ENCODE measurements at regions not wholly inside any gene's neighbourhood (a gene's known extent, or its start where the extent isn't known, plus 50 kb on each side); places are given as distances from the start of the nearest gene placed in this dataset.

DNA sequence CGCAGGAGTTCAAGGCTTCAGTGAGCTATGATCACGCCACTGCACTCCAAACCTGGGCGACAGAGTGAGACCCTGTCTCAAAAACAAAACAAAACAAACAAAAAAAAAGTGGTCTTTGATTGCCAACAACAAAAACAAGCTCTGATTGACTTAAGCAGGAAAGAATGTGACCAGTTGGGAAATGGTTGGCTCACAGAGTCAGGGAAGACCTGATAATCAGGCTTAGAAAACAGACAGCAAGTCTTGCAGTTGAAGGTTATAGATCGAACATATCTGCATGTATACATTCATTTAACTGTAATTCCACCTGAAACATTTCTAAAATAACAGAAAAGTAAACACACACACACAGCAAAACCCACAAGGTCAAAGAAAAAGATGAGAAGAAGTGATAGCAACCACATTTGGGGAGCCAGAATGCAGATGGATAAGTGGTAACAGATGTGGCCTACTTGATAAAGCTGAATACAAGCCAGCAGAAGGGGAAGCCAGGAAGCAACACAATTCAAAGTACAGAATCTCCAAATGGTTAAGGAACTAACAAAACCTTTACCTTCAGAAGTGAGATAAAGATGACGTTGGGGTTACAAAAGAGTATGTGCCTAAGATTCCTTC lies 699.9 kb upstream of the ZNF385D start:
- DNase-seq (ENCODE audit: low read depth in 3 of 3, low spot score in 2 of 3), result no peak

DNA sequence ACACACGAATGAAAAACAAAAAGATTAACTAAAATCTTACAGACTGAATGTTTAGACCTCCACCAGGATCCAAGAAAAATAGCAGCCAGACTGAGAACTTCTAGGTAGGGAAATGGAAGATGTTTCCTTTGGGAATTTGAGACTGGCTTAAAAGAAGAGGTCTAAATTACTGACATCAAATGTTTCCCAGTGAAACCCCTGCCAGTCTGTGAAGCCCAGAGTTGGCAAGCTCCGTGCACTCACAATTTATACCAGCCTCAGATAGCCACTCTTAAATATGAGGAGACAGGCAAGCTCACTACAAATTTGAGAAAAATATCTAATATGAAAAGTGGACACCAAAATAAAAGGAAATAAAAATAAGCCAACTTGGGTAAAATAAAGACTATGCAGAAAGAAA lies 700.5 kb upstream of the ZNF385D start:
- no peak for DNase-seq (ENCODE audit: low read depth in 3 of 3, low spot score in 2 of 3)

DNA sequence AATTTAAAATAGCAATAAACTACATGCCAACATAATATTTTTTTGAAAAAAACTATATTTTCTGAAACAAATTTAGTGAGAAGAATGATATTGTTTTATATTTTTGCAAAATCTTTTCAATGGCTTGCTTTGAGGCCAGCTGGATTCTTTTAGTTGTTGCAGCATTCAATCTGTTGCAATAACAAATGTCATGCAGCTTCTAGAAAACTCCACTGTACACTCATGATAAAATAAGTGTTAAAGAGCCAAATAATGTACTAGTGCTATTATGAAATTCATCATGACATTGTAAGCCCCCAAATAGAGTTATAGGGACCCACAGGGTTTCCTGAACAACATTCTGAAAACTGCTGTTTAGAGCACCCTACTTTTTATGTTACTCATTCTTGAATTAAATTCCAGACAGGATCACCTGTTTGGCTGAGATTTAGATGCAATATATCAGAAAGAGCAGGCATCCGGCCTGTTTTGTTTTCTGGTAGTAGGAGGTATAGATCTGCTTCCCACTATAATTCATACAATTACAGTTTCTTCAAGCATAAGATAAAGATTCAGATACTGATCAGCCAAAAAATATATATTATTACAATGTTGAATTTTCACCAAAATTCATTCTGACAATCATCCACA lies 703.0 kb upstream of the ZNF385D start:
- no peak for DNase-seq (ENCODE audit: low read depth in 3 of 3, low spot score in 2 of 3)

DNA sequence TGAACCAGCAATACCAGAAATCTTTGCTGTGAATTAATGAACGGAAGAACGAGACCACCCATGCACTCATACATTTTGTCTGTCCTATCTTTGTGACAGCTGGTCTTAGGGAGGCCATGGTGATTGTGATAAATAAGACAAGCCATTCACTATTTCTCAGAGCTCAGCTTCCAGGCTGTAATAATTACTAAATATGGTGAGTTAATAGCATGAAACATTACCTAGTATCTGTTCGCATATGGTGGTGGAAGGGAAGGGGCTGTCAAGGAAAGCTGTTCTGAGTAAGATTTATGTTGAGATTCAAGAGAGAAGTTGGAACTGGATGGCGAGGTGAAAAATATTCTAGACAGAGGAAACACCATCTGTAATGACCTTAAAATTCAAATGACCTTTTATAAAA lies 719.0 kb upstream of the ZNF385D start:
- DNase-seq (ENCODE audit: low read depth in 3 of 3, low spot score in 2 of 3), result no peak

DNA sequence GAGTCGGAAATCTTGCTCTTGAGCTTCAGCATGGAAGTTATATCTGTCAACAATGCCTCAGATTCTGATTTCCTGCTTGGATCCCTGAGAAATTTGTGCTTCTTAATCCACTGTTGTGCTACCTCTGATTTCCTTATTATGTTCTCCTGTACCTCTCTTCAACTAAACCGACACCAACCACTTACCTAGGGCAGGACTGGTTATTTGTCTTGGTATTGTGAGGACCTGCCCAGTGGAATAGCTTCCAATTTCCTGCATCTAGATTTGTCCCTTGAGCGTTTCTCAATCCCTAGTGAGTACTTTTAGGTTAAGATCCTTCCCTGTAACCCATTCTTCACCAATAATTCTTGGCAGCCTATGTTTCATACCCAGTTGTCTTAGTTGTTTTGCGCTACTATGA lies 720.5 kb upstream of the ZNF385D start:
- no peak for DNase-seq (ENCODE audit: low read depth in 3 of 3, low spot score in 2 of 3)

DNA sequence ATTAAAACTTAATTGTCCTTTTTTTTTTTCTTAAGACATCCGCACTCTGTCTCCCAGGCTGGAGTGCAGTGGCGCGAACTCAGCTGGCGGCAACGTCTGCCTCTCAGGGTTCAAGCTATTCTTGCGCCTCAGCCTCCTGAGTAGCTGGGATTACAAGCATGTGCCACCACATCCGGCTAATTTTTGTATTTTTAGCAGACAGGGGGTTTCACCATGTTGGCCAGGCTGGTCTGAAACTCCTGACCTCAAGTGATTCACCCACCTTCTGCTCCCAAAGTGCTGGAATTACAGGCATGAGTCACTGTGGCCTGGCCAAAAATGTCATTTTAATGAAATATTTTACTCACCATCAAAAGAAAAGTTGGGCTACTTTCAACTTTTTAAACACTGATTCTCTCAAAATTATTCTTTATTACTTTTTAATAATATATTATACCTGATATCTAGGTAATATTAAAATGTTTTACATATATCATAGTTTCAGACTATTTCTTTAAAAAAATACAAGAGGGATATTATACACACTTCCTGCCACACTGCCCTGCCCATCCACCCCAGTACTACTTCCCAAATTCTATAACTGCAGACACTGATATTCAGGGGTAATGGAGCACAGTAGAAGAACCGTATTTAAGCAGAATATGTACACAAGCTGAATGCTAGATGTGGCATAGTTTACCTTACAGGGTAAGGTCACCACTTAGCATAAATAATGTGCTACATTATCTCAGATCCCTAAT lies 723.9 kb upstream of the ZNF385D start:
- no peak for DNase-seq (ENCODE audit: low read depth in 3 of 3, low spot score in 2 of 3)

DNA sequence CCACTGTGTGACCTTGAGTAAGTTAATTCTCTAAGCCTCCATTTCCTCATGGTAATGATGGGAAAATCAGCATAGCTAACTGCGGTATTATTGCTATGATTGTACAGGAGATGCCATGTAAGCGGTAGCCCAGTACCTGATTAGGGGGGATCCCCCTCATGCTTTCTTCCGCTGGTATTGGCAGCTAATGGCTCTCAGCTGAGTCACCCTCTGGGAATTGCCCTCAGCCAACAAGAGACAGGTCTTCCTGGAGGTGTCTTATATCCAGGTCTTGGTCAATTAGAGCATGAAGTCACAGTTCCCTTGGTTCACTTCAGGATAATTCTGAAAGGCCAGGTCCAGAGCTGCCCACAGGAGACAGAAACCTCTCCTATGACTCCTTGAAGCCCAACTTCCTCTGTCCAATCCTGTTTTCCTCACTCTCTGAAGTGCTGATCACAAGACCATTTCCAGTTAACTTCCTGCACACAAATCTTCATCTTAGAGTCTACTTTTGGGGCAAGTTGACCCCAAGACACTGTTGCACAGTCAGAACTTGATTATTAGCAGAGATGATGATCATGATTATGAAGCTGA lies 724.7 kb upstream of the ZNF385D start:
- DNase-seq (ENCODE audit: low read depth in 3 of 3, low spot score in 2 of 3), result no peak

DNA sequence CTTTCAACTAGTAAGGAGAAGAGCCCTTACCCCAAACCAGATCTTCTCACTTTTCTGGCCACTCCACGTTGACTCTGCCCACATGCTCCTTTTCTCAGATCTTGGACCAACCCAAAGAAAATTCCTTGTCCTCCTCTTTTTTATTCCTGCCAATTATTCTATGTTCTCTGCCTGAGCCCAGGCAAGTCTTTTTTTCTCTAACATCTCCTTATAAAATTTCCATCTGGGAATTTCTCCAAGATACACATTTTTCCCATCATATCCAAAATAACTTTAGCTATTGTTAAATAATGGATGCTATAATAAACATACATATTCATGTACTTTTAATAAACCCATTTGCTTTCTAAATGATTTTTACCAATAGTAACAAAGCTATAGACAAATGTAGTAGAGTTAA lies 726.0 kb upstream of the ZNF385D start:
- DNase-seq (ENCODE audit: low read depth in 3 of 3, low spot score in 2 of 3), result no peak

DNA sequence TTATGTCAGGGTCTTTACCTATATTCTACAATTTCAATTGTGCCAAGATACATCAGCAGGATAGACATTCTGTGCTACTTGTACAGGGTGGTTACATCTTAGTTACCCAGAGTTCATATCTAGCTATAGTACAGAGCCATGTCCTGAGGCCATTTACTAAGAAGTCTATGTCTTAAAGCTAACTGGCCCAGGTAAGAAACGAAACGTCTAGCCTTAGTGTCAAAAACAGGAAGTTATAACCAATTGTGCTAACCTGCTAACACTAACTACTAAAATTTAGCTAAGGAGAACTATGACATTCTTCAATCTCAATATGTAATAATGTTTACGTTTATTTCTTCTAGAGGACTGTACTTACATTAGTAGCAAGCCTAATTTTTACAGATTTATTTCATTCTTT lies 717.2 kb upstream of the UBE2E2 start:
- DNase-seq (ENCODE audit: low read depth in 3 of 3, low spot score in 2 of 3), result no peak

DNA sequence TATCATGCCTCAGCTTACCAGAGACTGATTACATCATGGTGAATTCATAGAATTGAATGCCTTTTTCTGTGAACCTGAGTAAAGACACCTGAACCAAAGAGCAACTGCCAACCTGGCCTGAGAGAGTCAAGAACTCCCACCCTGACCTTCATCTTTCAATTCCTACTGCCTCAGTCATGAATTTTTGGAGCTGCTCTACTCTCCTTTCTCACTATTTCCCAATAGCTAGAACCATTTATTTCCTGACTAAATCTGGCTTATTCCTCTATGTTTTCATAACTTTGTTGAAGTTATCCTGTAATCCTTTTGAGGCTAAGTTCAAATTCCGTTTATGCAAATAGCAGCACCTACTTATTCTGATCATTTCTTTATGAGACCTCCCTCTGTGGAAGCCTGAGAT lies 712.4 kb upstream of the UBE2E2 start:
- DNase-seq (ENCODE audit: low read depth in 3 of 3, low spot score in 2 of 3), result no peak

DNA sequence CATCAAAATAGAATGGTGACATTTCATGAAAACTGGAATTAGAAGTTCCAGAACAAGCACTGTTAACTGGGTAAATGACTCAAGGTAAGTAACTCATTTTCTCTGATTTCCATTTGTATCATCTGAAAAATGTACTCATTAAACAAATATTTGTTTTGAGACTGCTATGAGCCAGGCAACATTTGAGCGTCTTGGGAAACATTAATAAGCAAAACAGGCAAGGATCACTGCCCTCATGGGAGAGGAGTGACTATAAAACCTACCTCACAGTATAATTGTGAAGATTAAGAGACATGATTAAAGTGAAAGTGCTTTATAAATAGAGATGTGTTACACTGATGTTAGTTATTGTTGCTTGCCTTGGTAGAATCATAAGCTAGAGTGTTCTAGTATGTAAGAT lies 711.8 kb upstream of the UBE2E2 start:
- DNase-seq (ENCODE audit: low read depth in 3 of 3, low spot score in 2 of 3), result no peak

DNA sequence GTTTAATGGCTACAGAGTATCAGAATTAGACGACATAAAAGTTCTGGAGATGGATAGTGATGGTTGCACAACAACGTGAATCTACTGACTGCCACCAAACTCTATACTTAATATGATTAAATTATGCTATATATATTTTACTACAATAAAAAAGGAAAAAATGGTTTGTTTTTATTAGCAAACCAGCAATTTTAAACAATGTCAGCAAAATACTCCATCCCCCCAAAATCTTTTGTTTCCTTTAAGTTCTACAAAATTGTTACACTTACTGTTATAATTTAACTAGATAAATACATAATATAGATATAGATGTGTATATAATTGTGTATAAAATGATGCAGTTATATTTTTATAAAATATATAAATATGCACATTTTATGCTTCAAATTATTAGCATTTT lies 710.8 kb upstream of the UBE2E2 start:
- no peak for DNase-seq (ENCODE audit: low read depth in 3 of 3, low spot score in 2 of 3)

DNA sequence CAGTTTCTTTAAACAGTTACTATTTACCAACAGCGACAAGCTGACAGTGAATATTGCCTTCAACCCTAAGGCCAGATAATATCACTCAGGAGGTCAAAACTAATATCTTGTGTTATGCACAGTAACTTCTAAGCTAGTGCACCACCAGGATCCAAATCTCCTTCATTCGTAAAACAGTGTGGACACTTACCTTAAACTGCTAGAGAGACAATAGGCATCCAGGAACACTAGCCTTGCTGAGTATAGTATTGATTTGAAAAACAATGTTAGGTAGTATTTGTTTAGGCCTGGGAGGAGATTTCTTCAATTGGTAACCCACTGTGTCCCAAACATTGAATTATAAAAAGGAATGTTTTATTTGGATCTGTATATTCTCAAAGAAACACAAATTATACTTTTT lies 707.9 kb upstream of the UBE2E2 start:
- DNase-seq (ENCODE audit: low read depth in 3 of 3, low spot score in 2 of 3), result no peak

DNA sequence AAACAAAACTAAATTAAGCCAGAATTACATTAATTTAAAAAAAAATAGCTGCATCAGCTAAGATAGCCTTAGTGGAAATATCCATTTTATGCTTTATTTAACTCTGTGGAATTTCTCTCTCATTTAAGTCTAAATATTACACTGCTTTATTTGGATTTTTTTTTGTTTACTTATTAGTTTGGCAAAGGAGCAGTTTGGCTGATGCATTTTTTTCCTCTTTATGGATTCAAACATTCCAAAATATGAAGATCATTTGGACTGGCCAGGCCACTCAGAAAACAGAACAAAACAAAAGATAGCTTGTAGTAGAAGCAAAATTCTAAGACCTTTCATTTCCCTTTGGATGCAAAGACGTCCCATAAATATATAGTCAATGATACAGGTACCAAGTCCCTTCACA lies 707.3 kb upstream of the UBE2E2 start:
- DNase-seq (ENCODE audit: low read depth in 3 of 3, low spot score in 2 of 3), result no peak

DNA sequence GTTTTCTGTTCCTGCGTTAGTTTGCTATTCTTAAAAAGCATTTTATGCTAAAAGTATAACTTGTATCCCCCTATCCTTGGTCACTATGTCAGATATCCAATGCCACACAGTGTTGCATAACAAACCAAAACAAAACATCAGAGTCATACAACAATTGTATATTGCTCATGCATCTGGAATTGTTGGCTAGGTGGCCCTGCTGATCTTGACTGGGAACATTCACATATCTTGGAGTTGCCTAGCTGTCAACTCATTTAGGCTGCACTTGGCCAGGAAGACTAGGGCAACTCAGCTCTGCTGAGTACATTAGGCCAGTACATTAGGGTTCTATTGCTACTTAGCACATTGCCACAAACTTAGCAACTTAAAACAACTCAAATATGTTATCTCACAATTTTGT lies 706.5 kb upstream of the UBE2E2 start:
- no peak for DNase-seq (ENCODE audit: low read depth in 3 of 3, low spot score in 2 of 3)

DNA sequence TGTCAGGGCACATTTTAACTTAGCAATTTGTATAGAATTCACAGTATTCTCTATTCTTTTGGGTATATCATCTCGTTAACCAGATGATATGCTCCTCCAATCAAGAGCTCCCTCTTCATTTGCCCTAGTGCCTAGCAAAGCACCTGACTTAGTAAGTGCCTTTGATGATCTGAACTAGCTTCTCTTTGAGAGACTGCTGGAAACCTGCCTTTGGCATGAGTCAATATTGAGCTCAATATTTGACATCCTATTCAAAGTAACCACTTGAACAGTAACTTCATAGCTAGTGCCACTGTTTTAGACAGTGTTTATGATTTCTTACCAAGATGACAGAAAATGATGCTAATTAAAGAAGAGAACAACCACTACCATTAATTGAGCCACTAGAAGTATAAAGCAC lies 696.3 kb upstream of the UBE2E2 start:
- no peak for DNase-seq (ENCODE audit: low read depth in 3 of 3, low spot score in 2 of 3)

DNA sequence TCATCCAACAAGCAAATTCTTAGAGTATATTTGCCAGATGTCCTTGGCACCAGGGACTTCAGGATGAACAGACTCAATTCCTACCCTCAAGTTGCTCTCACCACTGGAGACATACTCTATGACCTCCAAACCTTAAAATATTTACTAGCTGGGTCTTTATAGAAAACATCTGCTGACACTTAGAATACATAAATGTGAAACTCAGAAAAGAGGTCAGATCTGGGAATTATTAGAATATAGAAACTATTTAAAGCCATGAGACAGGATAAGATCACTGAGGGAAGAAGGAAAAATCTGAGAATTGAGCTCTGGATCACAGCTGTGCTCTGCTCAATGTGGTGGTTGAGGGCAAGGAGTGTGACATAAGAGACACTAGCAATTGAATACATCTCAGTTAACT lies 695.4 kb upstream of the UBE2E2 start:
- no peak for DNase-seq (ENCODE audit: low read depth in 3 of 3, low spot score in 2 of 3)

DNA sequence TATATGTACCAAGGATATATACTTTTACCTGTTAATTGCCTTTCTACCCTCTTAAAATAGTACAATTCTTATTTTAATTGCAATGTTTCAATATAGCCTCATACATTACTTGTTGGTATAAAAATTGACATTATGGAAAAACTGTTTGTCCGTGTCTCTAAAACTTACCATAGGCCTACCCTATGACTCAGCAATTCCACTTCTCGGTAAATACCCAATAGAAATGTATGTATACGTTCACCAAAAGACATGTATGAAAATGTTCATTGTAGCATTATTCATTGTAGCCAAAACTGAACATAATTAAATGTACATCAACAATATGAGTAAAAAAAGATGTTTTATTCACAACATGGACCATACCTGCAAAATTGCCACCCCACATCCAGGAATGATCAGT lies 679.2 kb upstream of the UBE2E2 start:
- DNase-seq (ENCODE audit: low read depth in 3 of 3, low spot score in 2 of 3), result no peak

DNA sequence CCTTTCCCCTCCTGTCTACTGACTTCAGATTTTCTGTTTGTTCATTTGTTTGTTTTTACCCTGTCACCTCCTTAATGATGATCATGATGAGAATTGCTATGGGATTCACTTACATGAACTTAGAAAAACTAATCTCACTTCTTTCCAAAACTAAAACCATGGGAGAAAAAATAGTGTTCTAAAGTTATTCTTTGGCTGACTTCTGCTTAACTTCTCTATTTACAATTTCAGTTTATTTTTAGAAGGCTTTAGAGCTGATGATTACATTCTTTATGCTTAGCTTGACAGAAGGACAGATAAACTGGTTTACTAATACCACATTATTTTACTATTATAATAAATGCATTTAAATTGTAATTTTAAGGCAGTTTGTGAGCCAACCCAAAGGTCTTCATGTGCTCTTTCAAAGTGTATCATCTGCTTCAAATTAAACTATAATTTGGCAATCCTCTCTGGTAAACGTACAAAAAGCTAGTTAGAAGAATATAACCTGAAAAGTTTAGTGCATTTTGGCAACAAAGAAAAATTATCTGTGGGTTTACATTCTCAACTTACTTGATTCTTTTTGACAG lies 676.8 kb upstream of the UBE2E2 start:
- no peak for DNase-seq (ENCODE audit: low read depth in 3 of 3, low spot score in 2 of 3)

DNA sequence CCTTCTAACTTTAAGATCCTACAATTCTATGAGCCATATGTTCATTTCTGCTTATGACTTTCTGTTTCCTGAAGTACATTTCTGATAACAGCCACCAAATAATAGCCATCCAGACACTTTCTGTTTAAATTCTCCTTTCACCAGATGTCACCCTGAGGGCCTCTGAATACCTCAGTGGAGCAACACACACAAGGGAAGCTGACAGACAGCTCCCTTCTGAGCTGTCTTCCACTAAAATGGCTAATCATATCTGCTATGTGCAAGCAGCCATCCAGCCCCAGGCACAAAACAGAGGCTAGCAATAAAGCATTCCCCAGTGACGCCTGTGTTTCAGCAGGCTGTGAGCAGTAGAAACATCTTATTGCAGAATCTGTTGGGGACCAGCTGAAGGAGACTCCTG lies 666.6 kb upstream of the UBE2E2 start:
- DNase-seq (ENCODE audit: low read depth in 3 of 3, low spot score in 2 of 3), result no peak

DNA sequence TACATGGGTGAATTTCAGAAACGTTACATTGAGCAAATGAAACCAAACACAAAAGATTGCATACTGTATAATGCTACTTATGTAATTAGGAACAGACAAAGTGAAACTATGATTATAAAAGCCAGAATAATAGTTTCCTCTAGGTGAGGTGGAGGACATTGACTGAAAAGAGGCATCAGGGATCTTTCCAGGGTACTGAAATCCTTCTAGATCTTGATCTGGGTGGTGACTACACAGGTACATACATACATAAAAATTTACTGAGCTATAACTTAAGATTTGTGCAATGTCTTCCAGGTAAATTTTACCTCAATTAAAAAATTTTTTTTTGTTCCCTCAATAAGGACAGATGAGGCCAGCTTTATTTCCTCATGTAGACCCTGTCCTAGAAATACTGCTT lies 665.6 kb upstream of the UBE2E2 start:
- DNase-seq (ENCODE audit: low read depth in 3 of 3, low spot score in 2 of 3), result no peak

DNA sequence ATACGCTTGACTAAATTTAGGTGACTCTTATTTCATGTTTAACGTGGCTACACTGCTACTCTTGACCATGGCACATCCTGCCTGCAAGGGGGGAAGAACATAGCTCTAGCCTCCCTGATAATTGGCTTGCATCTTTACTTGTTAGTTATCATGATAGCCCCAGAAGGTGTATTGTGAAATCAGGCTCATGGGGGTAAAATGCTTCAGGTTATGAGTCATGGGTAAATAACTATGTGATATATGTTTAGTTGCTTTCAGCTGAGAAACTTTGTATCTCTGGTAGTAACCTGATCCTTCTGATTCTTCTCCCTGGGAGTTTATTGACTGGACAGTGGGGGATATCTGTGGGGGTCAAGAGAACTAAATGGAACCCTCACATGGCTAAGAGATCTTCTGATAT lies 660.8 kb upstream of the UBE2E2 start:
- DNase-seq (ENCODE audit: low read depth in 3 of 3, low spot score in 2 of 3), result no peak

Measured in right renal cortex interstitium (tissue), 3 donors.